Muscle of arm (tissue), 1 donor: ENCODE measurements at regions not wholly inside any gene's neighbourhood (a gene's known extent, or its start where the extent isn't known, plus 50 kb on each side); places are given as distances from the start of the nearest gene placed in this dataset.
"Not testable (repeated sequence)": the region's sequence is repeated elsewhere in the genome, so short reads cannot be mapped to it uniquely, and the experiment has no call there.

Experiments used
- DNase-seq: peaks from one replicate; pipeline ENCODE4 v3.0.0-alpha.2; 2013

DNA sequence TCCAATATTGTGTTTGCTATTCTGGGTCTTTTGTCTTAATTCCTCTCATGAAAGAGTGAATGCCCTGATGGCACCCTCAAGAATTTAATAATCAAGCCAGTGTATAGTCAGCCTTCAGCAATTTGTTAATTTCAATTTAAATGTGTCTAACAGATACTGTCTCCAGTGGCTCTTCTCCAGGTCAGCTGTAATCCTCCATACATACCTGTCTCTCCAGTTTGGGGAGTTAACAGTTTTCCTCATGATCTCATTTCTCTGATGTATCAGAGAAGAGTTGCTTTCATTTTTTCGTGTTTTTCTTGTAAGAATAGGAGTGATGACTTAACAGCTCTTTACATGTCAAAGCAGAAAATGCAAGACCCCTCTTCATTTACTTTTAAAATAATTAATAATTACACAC lies 500.3 kb upstream of the RORB start:
- DNase-seq, result no peak

- DNase-seq, result no peak
Observed at GRCh38 chr9:74001382-74001781, 495.8 kb upstream of the RORB start.

DNA sequence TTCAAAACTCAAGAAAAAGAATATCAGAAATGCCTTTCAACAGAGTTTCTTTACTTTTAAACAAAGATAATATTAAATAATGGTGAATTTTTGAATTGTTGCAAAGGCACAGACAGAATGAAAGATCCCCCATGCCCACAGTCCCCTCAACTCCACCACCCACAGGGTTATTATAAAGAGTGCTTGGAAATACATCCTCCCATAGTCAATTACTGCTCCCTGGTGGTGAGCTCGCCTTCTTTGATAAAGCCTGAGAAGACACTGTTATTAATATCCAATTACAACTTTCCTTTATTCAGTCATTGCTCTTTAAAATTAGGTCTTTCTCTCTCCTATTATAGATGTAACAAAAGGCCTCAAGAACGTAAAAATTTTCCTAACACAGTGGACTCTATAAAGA lies 490.2 kb upstream of the RORB start:
- DNase-seq, result no peak

DNA sequence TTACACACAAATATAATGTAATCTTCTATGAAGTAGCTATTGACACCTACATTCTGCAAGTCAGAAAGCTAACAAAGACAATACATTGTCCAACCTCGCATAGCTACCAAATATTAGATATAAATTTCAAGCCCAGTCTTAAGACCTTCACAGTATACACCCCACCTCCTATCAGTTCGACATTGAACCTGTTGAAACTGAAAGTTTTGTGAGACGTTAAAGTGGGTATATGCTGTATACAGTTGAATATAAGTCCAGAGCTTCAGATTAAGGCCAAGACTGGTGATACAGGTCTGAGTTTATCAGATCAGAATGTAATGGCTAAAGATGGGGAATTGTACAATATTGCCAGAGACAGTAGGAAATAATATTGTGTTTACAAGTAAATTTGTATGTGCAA lies 489.3 kb upstream of the RORB start:
- DNase-seq, result no peak

DNA sequence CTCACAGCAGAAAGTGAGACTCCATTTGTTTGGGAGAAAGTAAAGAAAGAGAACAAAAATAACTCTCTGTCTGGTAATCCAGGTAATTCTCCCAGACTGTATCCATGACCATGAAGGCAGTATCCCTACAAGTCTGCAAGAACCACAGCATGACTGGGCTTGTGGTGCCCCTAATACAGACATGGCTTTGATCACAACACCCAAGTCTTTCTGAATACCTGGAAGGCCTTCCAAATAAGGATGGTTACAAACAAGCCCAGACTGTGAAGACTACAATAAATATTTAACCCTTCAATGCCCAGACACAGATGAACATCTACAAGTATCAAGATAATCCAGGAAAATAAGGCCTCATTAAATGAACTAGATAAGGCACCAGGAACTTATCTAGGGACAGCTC lies 481.1 kb upstream of the RORB start:
- no peak for DNase-seq

GRCh38 chr9:74025402-74025925 lies 471.7 kb upstream of the RORB start:
- no peak for DNase-seq

GRCh38 chr9:74032421-74032820 lies 464.7 kb upstream of the RORB start:
- no peak for DNase-seq

DNA sequence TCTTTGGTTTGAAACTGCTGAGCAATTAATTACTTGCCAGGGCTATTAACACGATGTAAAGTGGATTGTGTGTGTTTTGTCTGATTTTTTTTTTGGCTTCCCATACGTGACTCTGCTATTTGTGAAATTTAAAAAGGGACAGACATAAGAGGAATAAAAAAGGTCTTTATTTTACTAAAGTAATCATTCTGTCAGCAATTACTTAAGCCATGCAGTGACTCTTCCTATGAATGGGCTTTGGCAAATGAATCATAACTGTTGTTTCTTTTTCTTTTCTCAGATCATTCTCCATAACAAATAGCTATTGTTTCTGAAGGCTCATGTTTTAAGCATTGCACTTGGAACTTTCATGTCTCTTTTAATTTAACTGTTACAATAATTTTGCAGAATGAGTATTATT lies 461.3 kb upstream of the RORB start:
- DNase-seq, result no peak

DNA sequence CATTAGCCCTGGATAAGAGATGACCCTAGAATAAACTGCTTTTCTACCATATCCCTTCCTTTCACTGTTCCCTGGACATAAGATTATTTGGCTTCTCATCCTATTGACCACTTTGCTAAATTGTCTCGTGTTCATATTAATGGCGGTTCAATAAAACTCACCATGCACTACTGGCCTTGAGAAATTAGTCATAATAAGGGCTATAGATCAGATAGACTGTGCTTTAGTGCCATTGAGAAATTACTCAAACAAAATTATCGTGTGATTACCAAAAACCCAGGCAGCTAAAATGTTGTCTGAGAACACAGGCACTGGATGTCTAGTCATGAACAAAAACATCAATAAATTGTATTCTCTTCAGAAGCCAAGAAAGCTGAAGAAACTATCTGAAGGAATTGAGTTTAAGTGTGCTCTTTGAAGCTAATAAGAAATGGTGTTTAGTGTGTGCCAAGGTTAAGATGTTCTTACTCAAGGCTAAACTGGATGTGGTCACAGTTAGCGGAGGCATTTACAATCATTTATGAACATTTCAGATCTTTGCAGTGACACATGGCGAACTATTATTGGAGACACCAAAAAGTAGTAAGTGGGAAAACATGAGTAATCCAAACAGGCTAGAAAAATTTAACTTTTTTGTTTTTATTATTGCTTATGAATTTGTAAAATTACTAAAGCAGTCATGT lies 460.4 kb upstream of the RORB start:
- no peak for DNase-seq

GRCh38 chr9:74037274-74037673 lies 459.9 kb upstream of the RORB start:
- no peak for DNase-seq

GRCh38 chr9:74041588-74041987 lies 455.5 kb upstream of the RORB start:
- no peak for DNase-seq

- DNase-seq, result no peak
Observed at GRCh38 chr9:74044844-74045243, 452.3 kb upstream of the RORB start.

DNA sequence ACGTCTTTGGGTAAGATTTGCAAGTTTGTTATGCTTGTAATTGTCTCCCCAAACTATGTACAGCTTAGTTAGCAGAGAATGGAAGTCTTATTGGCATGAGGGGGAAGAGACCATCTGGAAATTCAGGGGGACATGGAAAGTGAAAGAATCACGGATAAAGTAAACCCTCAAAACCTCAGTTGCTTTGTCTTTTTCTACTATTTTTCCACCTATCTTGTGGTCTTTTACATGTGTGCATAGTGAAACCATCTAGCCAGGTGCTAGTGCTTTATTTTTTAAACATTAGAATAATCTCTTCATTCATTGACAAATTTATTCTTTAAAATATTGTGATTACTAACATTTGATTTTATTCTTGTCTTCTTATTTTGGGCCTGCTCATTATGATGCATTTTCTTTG lies 441.1 kb upstream of the RORB start:
- no peak for DNase-seq

- DNase-seq, result not testable (repeated sequence)
Observed at GRCh38 chr9:74057051-74057450, 440.1 kb upstream of the RORB start.

DNA sequence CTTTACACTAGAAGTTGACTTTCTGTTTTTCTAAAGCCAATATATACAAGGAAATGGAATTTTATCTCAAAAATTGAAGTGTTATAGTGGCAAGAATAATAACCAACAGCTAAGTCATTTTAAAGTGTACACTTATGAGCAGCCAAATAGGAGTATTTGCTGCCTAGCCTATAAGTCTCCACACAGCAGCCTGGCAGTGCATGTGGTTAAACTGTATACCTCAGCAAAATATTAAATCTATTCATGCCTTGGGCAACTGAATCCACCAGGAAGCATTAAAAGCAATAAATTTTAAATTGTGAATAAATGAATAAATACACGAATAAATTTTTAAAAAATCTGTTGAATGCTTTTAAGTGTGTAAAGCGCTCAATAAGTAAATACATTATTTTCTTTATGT lies 432.4 kb upstream of the RORB start:
- no peak for DNase-seq

GRCh38 chr9:74066128-74066527 lies 431.0 kb upstream of the RORB start:
- DNase-seq, result no peak

- DNase-seq, result no peak
Observed at GRCh38 chr9:74066605-74067004, 430.5 kb upstream of the RORB start.

- no peak for DNase-seq
Observed at GRCh38 chr9:74071502-74071901, 425.6 kb upstream of the RORB start.

- no peak for DNase-seq
Observed at GRCh38 chr9:74073897-74074296, 423.2 kb upstream of the RORB start.

- DNase-seq, result no peak
Observed at GRCh38 chr9:74078647-74079046, 418.5 kb upstream of the RORB start.

- DNase-seq, result not testable (repeated sequence)
Observed at GRCh38 chr9:74080652-74081051, 416.5 kb upstream of the RORB start.

DNA sequence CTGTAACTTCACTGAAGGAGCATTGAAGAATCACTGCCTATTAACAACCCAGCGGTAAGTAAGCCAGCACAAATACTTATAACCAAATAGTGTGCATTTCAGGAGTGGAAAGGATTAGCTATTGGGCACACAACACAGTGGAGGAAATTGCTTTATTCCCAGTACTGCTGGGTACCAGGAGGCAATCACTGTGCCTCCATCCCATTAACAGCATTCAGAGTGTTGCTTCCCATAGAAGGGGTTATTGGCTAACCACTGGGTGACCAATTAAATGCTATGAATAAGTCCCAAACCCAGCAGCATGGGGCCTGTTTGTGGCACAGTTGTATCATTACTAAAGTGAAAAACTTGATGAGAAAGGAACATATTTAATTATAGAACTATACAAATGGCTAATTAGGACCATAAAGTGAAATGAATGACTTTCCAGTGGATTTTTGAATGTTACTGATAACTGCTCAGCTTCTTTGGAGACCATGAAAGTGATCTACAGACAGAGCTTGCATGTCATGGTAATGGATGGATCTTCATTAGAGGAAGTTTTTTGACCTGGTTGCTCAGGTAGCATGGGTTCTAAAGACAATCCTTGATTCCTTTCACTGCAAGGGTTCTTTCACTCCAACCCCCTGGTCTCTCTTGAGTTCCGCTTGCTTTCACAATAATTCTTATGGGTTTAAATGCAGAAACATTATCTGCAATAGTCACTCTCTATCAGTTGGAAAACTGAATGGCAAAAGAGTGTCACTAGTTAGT lies 413.3 kb upstream of the RORB start:
- no peak for DNase-seq

GRCh38 chr9:74085384-74086037 lies 411.6 kb upstream of the RORB start:
- not testable (repeated sequence) for DNase-seq
